AG08395 (cell line): ENCODE measurements at regions not wholly inside any gene's neighbourhood (a gene's known extent, or its start where the extent isn't known, plus 50 kb on each side); places are given as distances from the start of the nearest gene placed in this dataset.
"Not testable (repeated sequence)": the region's sequence is repeated elsewhere in the genome, so short reads cannot be mapped to it uniquely, and the experiment has no call there.

ENCODE experiments used
- DNase-seq: peaks from one replicate; pipeline ENCODE4 v3.0.0; 2012; ENCODE audit warnings: mixed read lengths, low spot score

- DNase-seq = no peak
Observed at GRCh38 chr7:12985752-12986151, 298.3 kb downstream of the ARL4A start.

GRCh38 chr7:12987238-12987637 lies 299.8 kb downstream of the ARL4A start:
- DNase-seq = no peak

- DNase-seq = no peak
Observed at GRCh38 chr7:12990440-12990839, 303.0 kb downstream of the ARL4A start.

- no peak for DNase-seq
Observed at GRCh38 chr7:12993025-12993424, 305.6 kb downstream of the ARL4A start.

GRCh38 chr7:12995912-12996469 lies 308.6 kb downstream of the ARL4A start:
- no peak for DNase-seq

- DNase-seq = no peak
Observed at GRCh38 chr7:13007331-13007730, 319.9 kb downstream of the ARL4A start.

GRCh38 chr7:13009517-13009916 lies 322.1 kb downstream of the ARL4A start:
- DNase-seq = no peak

GRCh38 chr7:13014011-13014410 lies 326.6 kb downstream of the ARL4A start:
- DNase-seq = no peak

GRCh38 chr7:13016036-13016581 lies 328.7 kb downstream of the ARL4A start:
- DNase-seq = no peak

GRCh38 chr7:13016592-13017332 lies 329.3 kb downstream of the ARL4A start:
- DNase-seq = peak; percentile 14

- peak; percentile 25 for DNase-seq
Observed at GRCh38 chr7:13017333-13017857, 330.0 kb downstream of the ARL4A start.

GRCh38 chr7:13017881-13018280 lies 330.4 kb downstream of the ARL4A start:
- DNase-seq = no peak

- DNase-seq = no peak
Observed at GRCh38 chr7:13021566-13022300, 334.3 kb downstream of the ARL4A start.

GRCh38 chr7:13024121-13024674 lies 336.8 kb downstream of the ARL4A start:
- DNase-seq = no peak

- not testable (repeated sequence) for DNase-seq
Observed at GRCh38 chr7:13025043-13025442, 337.6 kb downstream of the ARL4A start.

GRCh38 chr7:13027321-13027720 lies 339.9 kb downstream of the ARL4A start:
- DNase-seq = no peak

- no peak for DNase-seq
Observed at GRCh38 chr7:13028036-13028824, 340.8 kb downstream of the ARL4A start.

- no peak for DNase-seq
Observed at GRCh38 chr7:13028825-13029099, 341.3 kb downstream of the ARL4A start.

- DNase-seq = no peak
Observed at GRCh38 chr7:13031468-13031867, 344.0 kb downstream of the ARL4A start.

- DNase-seq = no peak
Observed at GRCh38 chr7:13032084-13032483, 344.7 kb downstream of the ARL4A start.

- no peak for DNase-seq
Observed at GRCh38 chr7:13032576-13032975, 345.1 kb downstream of the ARL4A start.

- no peak for DNase-seq
Observed at GRCh38 chr7:13034693-13035092, 347.3 kb downstream of the ARL4A start.
